Stomach (tissue), 8 donors: ENCODE measurements at regions not wholly inside any gene's neighbourhood (a gene's known extent, or its start where the extent isn't known, plus 50 kb on each side); places are given as distances from the start of the nearest gene placed in this dataset.

Experiments
- DNase-seq, 2 donors: peaks; one replicate each; pipeline versions ENCODE4 v3.0.0 to v3.0.0-alpha.2; 2013 to 2019
- H3K27ac ChIP-seq, 5 donors: fragments of 200-600 bp in 4 of 5; sonication (generic) in 4 of 5; one replicate each; pipeline ENCODE4 v1.5.1; 2013 to 2019; ENCODE audit warnings: mild to moderate bottlenecking in 1 of 5, moderate library complexity in 1 of 5
- H3K27me3 ChIP-seq, 3 donors: fragments of 200-600 bp; sonication (generic); one replicate each; pipeline ENCODE4 v1.5.1; 2017 to 2019; ENCODE audit warnings: mixed run types in 1 of 3
- H3K36me3 ChIP-seq, 4 donors: fragments of 200-600 bp; sonication (generic); 1 replicate in 3 of 4; 2 replicates in 1 of 4; pipeline ENCODE4 v1.5.1; 2016 to 2019
- H3K4me1 ChIP-seq, 4 donors: fragments of 200-600 bp; sonication (generic); one replicate each; pipeline ENCODE4 v1.5.1; 2016 to 2019
- H3K4me3 ChIP-seq, 4 donors: fragments of 200-600 bp; sonication (generic) in 3 of 4; one replicate each; pipeline ENCODE4 v1.5.1; 2016 to 2019; ENCODE audit warnings: mild to moderate bottlenecking in 1 of 4
- H3K9me3 ChIP-seq, 4 donors: fragments of 200-600 bp; sonication (generic); one replicate each; pipeline ENCODE4 v1.5.1; 2016 to 2019
- CTCF ChIP-seq, 7 experiments: fragments of 450-650 bp in 4 of 7; fragments of 200-600 bp in 3 of 7; sonication (generic) in 3 of 7; IDR thresholded peaks; one replicate each; pipeline ENCODE4 v1.5.1; 2016 to 2019; ENCODE audit warnings: antibody characterized with exemption in 7 of 7, control low read depth in 2 of 7, mild to moderate bottlenecking in 1 of 7
- EP300 ChIP-seq: sonication (generic); formaldehyde crosslinking; IDR thresholded peaks from one replicate; pipeline ENCODE4 v1.6.1; 2017; ENCODE audit warnings: antibody characterized with exemption
- POLR2A ChIP-seq, 4 donors: fragments of 450-650 bp; IDR thresholded peaks; one replicate each; pipeline ENCODE4 v1.6.1; 2016; ENCODE audit warnings: antibody characterized with exemption in 4 of 4, control low read depth in 2 of 4, mild to moderate bottlenecking in 1 of 4, moderate library complexity in 1 of 4
- POLR2AphosphoS5 ChIP-seq, 3 donors: sonication (generic); formaldehyde crosslinking; IDR thresholded peaks; one replicate each; pipeline ENCODE4 v1.6.1; 2016; ENCODE audit warnings: antibody characterized with exemption in 3 of 3
- WGBS, 5 donors: extraction: QIAGEN DNeasy Blood & Tissue Kit in 3 of 5; methylation state at CpG; one replicate each; pipeline versions ENCODE4 v1.1.5 to v1.1.7; 2013 to 2018; 5-methylcytosine and 5-hydroxymethylcytosine counted together
- intact Hi-C: fragments of 100-400 bp; cut with DNase I; formaldehyde crosslinking; loops from one replicate; pipeline ENCODE4 v1.15.1; 2023; ENCODE audit warnings: low total_unique reads
- donor health status: healthy with polysubstance abuse.
- donor health status: Bipolar disorder and iron deficiency.
- donor health status: healthy.

GRCh38 chr4:11782859-11783258 is 354.2 kb upstream of the HS3ST1 start:
- H3K27me3 ChIP-seq: no peaks in the 10 kb centered on the region
- no peaks in the 10 kb centered on the region for H3K36me3 ChIP-seq
- H3K27ac ChIP-seq: no peak overlapping the region
- DNase-seq: peak in 1 of 2 donors; percentile 48
- 32 to 62% (median 37%) methylated on average over 5 of the region's 5 CpGs for WGBS, 5 donors
- no peak overlapping the region for H3K4me3 ChIP-seq
- TF ChIP-seq CTCF (IDR thresholded peaks at IDR 0.05) (no peak), POLR2AphosphoS5 (IDR thresholded peaks at IDR 0.05) (no peak)
- intact Hi-C loops: no loop called here
- no peaks in the 10 kb centered on the region for H3K9me3 ChIP-seq
- no peaks in the 10 kb centered on the region for H3K4me1 ChIP-seq

GRCh38 chr4:11777447-11777846 is 348.8 kb upstream of the HS3ST1 start:
- H3K36me3 ChIP-seq: no peaks in the 10 kb centered on the region
- WGBS, 5 donors: 68 to 81% (median 77%) methylated on average over 3 of the region's 3 CpGs
- no peak overlapping the region for H3K4me3 ChIP-seq
- intact Hi-C loops: no loop called here
- H3K27me3 ChIP-seq: no peaks in the 10 kb centered on the region
- no peak overlapping the region for H3K27ac ChIP-seq
- no peaks in the 10 kb centered on the region for H3K9me3 ChIP-seq
- H3K4me1 ChIP-seq: no peaks in the 10 kb centered on the region
- DNase-seq: no peak
- TF ChIP-seq CTCF (IDR thresholded peaks at IDR 0.05): no peak
- no peak for TF ChIP-seq POLR2AphosphoS5 (IDR thresholded peaks at IDR 0.05)
- no peak for TF ChIP-seq POLR2A (IDR thresholded peaks at IDR 0.05)
- no peak for TF ChIP-seq EP300

- TF ChIP-seq CTCF (IDR thresholded peaks at IDR 0.05) (no peak), EP300 (no peak), POLR2AphosphoS5 (IDR thresholded peaks at IDR 0.05) (no peak), POLR2A (IDR thresholded peaks at IDR 0.05) (no peak)
Observed at GRCh38 chr4:11774346-11774745, 345.7 kb upstream of the HS3ST1 start.

GRCh38 chr4:11773798-11774197 is 345.1 kb upstream of the HS3ST1 start:
- H3K9me3 ChIP-seq: no peaks in the 10 kb centered on the region
- H3K4me3 ChIP-seq: no peak overlapping the region
- no peak overlapping the region for H3K27ac ChIP-seq
- 71 to 99% (median 90%) methylated on average over 3 of the region's 3 CpGs for WGBS, 5 donors
- intact Hi-C loops: no loop called here
- TF ChIP-seq POLR2A (IDR thresholded peaks at IDR 0.05) (no peak), EP300 (no peak), CTCF (IDR thresholded peaks at IDR 0.05) (no peak), POLR2AphosphoS5 (IDR thresholded peaks at IDR 0.05) (no peak)
- no peaks in the 10 kb centered on the region for H3K27me3 ChIP-seq
- DNase-seq: no peak
- H3K4me1 ChIP-seq: no peaks in the 10 kb centered on the region
- H3K36me3 ChIP-seq: no peaks in the 10 kb centered on the region

More at GRCh38 chr4:11774346-11774745, 345.7 kb upstream of the HS3ST1 start:
- 76 to 92% (median 82%) methylated on average over 2 of the region's 2 CpGs for WGBS, 5 donors
- H3K27ac ChIP-seq: no peak overlapping the region
- H3K36me3 ChIP-seq: no peaks in the 10 kb centered on the region
- H3K9me3 ChIP-seq: no peaks in the 10 kb centered on the region
- no peaks in the 10 kb centered on the region for H3K4me1 ChIP-seq
- DNase-seq: no peak
- no peak overlapping the region for H3K4me3 ChIP-seq
- intact Hi-C loops: no loop called here
- H3K27me3 ChIP-seq: no peaks in the 10 kb centered on the region
